ENCODE measurements at regions not wholly inside any gene's neighbourhood (a gene's known extent, or its start where the extent isn't known, plus 50 kb on each side); places are given as distances from the start of the nearest gene placed in this dataset.

- TF ChIP-seq CREM (CRISPR knock-in tag; IDR thresholded peaks at IDR 0.05) (no peak), CTCF (IDR thresholded peaks at IDR 0.05) (no peak), STAT6 (CRISPR knock-in tag; conservative IDR thresholded peaks at IDR 0.05; ENCODE audit: low read depth) (no peak), NR3C1 (CRISPR knock-in tag; conservative IDR thresholded peaks at IDR 0.05; ENCODE audit: low read depth) (no peak), ATF3 (CRISPR knock-in tag; conservative IDR thresholded peaks at IDR 0.05) (no peak), MAX (CRISPR knock-in tag; IDR thresholded peaks at IDR 0.05) (no peak), ESRRA (CRISPR knock-in tag; IDR thresholded peaks at IDR 0.05; ENCODE audit: borderline replicate concordance) (no peak), ZNF512 (CRISPR knock-in tag; IDR thresholded peaks at IDR 0.05; ENCODE audit: borderline replicate concordance) (no peak), IRF1 (CRISPR knock-in tag; IDR thresholded peaks at IDR 0.05) (no peak), JUN (CRISPR knock-in tag; IDR thresholded peaks at IDR 0.05) (no peak), FOXJ3 (CRISPR knock-in tag; IDR thresholded peaks at IDR 0.05; ENCODE audit: borderline replicate concordance) (no peak), RELA (CRISPR knock-in tag; IDR thresholded peaks at IDR 0.05; ENCODE audit: borderline replicate concordance) (no peak), CREB1 (CRISPR knock-in tag; IDR thresholded peaks at IDR 0.05) (no peak)
Observed at GRCh38 chr19:30711826-30712225, 339.6 kb downstream of the ZNF536 start.
